ENCODE measurements at regions not wholly inside any gene's neighbourhood (a gene's known extent, or its start where the extent isn't known, plus 50 kb on each side); places are given as distances from the start of the nearest gene placed in this dataset.

- TF ChIP-seq CTCF (IDR thresholded peaks at IDR 0.05; ENCODE audit: low read length) (no peak), EZH2 (optimal IDR thresholded peaks at IDR 0.05; ENCODE audit: low read depth, low read length) (no peak)
These were observed 109.0 kb upstream of the DTNA start for GRCh38 chr18:34600874-34601656.

Data from MM.1S (cell line).